MG63 (cell line): ENCODE measurements at regions not wholly inside any gene's neighbourhood (a gene's known extent, or its start where the extent isn't known, plus 50 kb on each side); places are given as distances from the start of the nearest gene placed in this dataset.
"Not testable (repeated sequence)": the region's sequence is repeated elsewhere in the genome, so short reads cannot be mapped to it uniquely, and the experiment has no call there.

Source experiments
- DNase-seq: peaks from one replicate; pipeline ENCODE4 v3.0.0-alpha.2; 2020
- H3K27me3 ChIP-seq: fragments of 250-450 bp; sonication (Bioruptor Pico); 2 replicates; pipeline ENCODE4 v1.5.1; 2020; ENCODE audit warnings: mild to moderate bottlenecking, moderate library complexity
- H3K36me3 ChIP-seq: fragments of 250-450 bp; sonication (Bioruptor Pico); 2 replicates; pipeline ENCODE4 v1.5.1; 2020; ENCODE audit warnings: mild to moderate bottlenecking, moderate library complexity
- H3K4me3 ChIP-seq: fragments of 250-450 bp; sonication (Bioruptor Pico); 2 replicates; pipeline ENCODE4 v1.5.1; 2020; ENCODE audit warnings: mild to moderate bottlenecking, moderate library complexity
- H3K9me3 ChIP-seq: fragments of 250-450 bp; sonication (Bioruptor Pico); 2 replicates; pipeline ENCODE4 v1.5.1; 2020; ENCODE audit warnings: mild to moderate bottlenecking, moderate library complexity

- no peak for DNase-seq
- Histone ChIP-seq H3K9me3 (no peaks in the 10 kb centered on the region), H3K36me3 (no peaks in the 10 kb centered on the region), H3K27me3 (peaks cover 15% of the 10 kb centered on the region; the same call in 1 of the 2 replicates), H3K4me3 (no peak overlapping the region)
These were observed 940.1 kb upstream of the WWC1 start for GRCh38 chr5:167351316-167351715.

GRCh38 chr5:167352801-167353200, 938.6 kb upstream of the WWC1 start:
- no peak for DNase-seq
- H3K36me3 ChIP-seq, result no peaks in the 10 kb centered on the region
- peaks cover 12% of the 10 kb centered on the region; the same call in 1 of the 2 replicates for H3K27me3 ChIP-seq
- no peaks in the 10 kb centered on the region for H3K9me3 ChIP-seq
- H3K4me3 ChIP-seq, result no peak overlapping the region

- H3K36me3 ChIP-seq, result no peaks in the 10 kb centered on the region
- H3K9me3 ChIP-seq, result no peaks in the 10 kb centered on the region
- peaks cover 2% of the 10 kb centered on the region for H3K27me3 ChIP-seq
- no peak for DNase-seq
- no peak overlapping the region for H3K4me3 ChIP-seq
These were observed 936.1 kb upstream of the WWC1 start for GRCh38 chr5:167355346-167355745.

GRCh38 chr5:167356374-167356773, 935.1 kb upstream of the WWC1 start:
- no peaks in the 10 kb centered on the region for H3K36me3 ChIP-seq
- H3K27me3 ChIP-seq, result peaks cover 2% of the 10 kb centered on the region
- no peak for DNase-seq
- H3K9me3 ChIP-seq, result no peaks in the 10 kb centered on the region
- no peak overlapping the region for H3K4me3 ChIP-seq

- Histone ChIP-seq H3K9me3 (peaks cover 3% of the 10 kb centered on the region; the same call in 1 of the 2 replicates), H3K27me3 (peaks cover 2% of the 10 kb centered on the region), H3K4me3 (no peak overlapping the region), H3K36me3 (no peaks in the 10 kb centered on the region)
- DNase-seq, result no peak
These were observed 932.5 kb upstream of the WWC1 start for GRCh38 chr5:167358868-167359492.

- H3K9me3 ChIP-seq, result peaks cover 7% of the 10 kb centered on the region
- H3K27me3 ChIP-seq, result peaks cover 2% of the 10 kb centered on the region
- no peaks in the 10 kb centered on the region for H3K36me3 ChIP-seq
- DNase-seq, result no peak
- no peak overlapping the region for H3K4me3 ChIP-seq
These were observed 929.6 kb upstream of the WWC1 start for GRCh38 chr5:167361795-167362194.

GRCh38 chr5:167363065-167363464, 928.4 kb upstream of the WWC1 start:
- Histone ChIP-seq H3K27me3 (peaks cover 2% of the 10 kb centered on the region), H3K4me3 (no peak overlapping the region), H3K36me3 (no peaks in the 10 kb centered on the region), H3K9me3 (peaks cover 7% of the 10 kb centered on the region)
- no peak for DNase-seq

- no peaks in the 10 kb centered on the region for H3K36me3 ChIP-seq
- H3K27me3 ChIP-seq, result peaks cover 14% of the 10 kb centered on the region
- DNase-seq, result no peak
- no peak overlapping the region for H3K4me3 ChIP-seq
- no peaks in the 10 kb centered on the region for H3K9me3 ChIP-seq
These were observed 916.3 kb upstream of the WWC1 start for GRCh38 chr5:167375125-167375524.

- no peaks in the 10 kb centered on the region for H3K9me3 ChIP-seq
- peaks cover 16% of the 10 kb centered on the region for H3K27me3 ChIP-seq
- H3K36me3 ChIP-seq, result no peaks in the 10 kb centered on the region
- H3K4me3 ChIP-seq, result no peak overlapping the region
- DNase-seq, result no peak
These were observed 912.3 kb upstream of the WWC1 start for GRCh38 chr5:167378894-167379723.

GRCh38 chr5:167381457-167381856, 910.0 kb upstream of the WWC1 start:
- H3K36me3 ChIP-seq, result no peaks in the 10 kb centered on the region
- DNase-seq, result no peak
- H3K4me3 ChIP-seq, result no peak overlapping the region
- no peaks in the 10 kb centered on the region for H3K9me3 ChIP-seq
- peaks cover 16% of the 10 kb centered on the region for H3K27me3 ChIP-seq

- Histone ChIP-seq H3K36me3 (no peaks in the 10 kb centered on the region), H3K27me3 (peaks cover 7% of the 10 kb centered on the region; the same call in 1 of the 2 replicates), H3K9me3 (no peaks in the 10 kb centered on the region), H3K4me3 (no peak overlapping the region)
- DNase-seq, result no peak
These were observed 901.9 kb upstream of the WWC1 start for GRCh38 chr5:167389537-167389936.

GRCh38 chr5:167391286-167391685, 900.2 kb upstream of the WWC1 start:
- not testable (repeated sequence) for H3K4me3 ChIP-seq, DNase-seq, H3K27me3 ChIP-seq, H3K36me3 ChIP-seq, H3K9me3 ChIP-seq

GRCh38 chr5:167392240-167392639, 899.2 kb upstream of the WWC1 start:
- H3K36me3 ChIP-seq, result no peaks in the 10 kb centered on the region

GRCh38 chr5:167393358-167393757, 898.1 kb upstream of the WWC1 start:
- no peak for DNase-seq
- H3K36me3 ChIP-seq, result no peaks in the 10 kb centered on the region
- no peak overlapping the region for H3K4me3 ChIP-seq
- peaks cover 9% of the 10 kb centered on the region; the same call in 1 of the 2 replicates for H3K27me3 ChIP-seq
- no peaks in the 10 kb centered on the region for H3K9me3 ChIP-seq

More at GRCh38 chr5:167392240-167392639, 899.2 kb upstream of the WWC1 start:
- Histone ChIP-seq H3K9me3 (no peaks in the 10 kb centered on the region), H3K4me3 (no peak overlapping the region), H3K27me3 (peaks cover 7% of the 10 kb centered on the region; the same call in 1 of the 2 replicates)
- DNase-seq, result no peak

- DNase-seq, result no peak
- Histone ChIP-seq H3K4me3 (no peak overlapping the region), H3K27me3 (0 out of 2 replicates have a peak, but pooled peaks cover under 1% of the 10 kb centered on the region), H3K9me3 (no peaks in the 10 kb centered on the region), H3K36me3 (no peaks in the 10 kb centered on the region)
These were observed 888.8 kb upstream of the WWC1 start for GRCh38 chr5:167402671-167403070.

- Histone ChIP-seq H3K4me3 (no peak overlapping the region), H3K27me3 (peaks cover 4% of the 10 kb centered on the region; the same call in 1 of the 2 replicates), H3K36me3 (no peaks in the 10 kb centered on the region), H3K9me3 (no peaks in the 10 kb centered on the region)
- no peak for DNase-seq
These were observed 884.9 kb upstream of the WWC1 start for GRCh38 chr5:167406513-167406912.

- Histone ChIP-seq H3K9me3 (no peaks in the 10 kb centered on the region), H3K27me3 (peaks cover 21% of the 10 kb centered on the region), H3K36me3 (no peaks in the 10 kb centered on the region), H3K4me3 (no peak overlapping the region)
- DNase-seq, result no peak
These were observed 878.9 kb upstream of the WWC1 start for GRCh38 chr5:167412556-167412955.

- DNase-seq, result no peak
- Histone ChIP-seq H3K27me3 (peaks cover 21% of the 10 kb centered on the region), H3K36me3 (no peaks in the 10 kb centered on the region)
These were observed 877.9 kb upstream of the WWC1 start for GRCh38 chr5:167413506-167413905.

More at GRCh38 chr5:167413506-167413905, 877.9 kb upstream of the WWC1 start:
- H3K9me3 ChIP-seq, result no peaks in the 10 kb centered on the region
- H3K4me3 ChIP-seq, result no peak overlapping the region
